H9 (cell line): ENCODE measurements at regions not wholly inside any gene's neighbourhood (a gene's known extent, or its start where the extent isn't known, plus 50 kb on each side); places are given as distances from the start of the nearest gene placed in this dataset.

Experiments
- DNase-seq: peaks from one replicate; pipeline ENCODE4 v3.0.0-alpha.2; 2017
- H2AFZ ChIP-seq: one replicate; pipeline ENCODE4 v1.6.1; 2013; ENCODE audit warnings: mild to moderate bottlenecking, low read length, control low read depth, moderate library complexity
- H2AK5ac ChIP-seq: 2 replicates; pipeline ENCODE4 v1.6.1; 2013; ENCODE audit warnings: low read length, control low read depth, mixed read lengths; ENCODE audit not compliant: insufficient read length
- H2BK120ac ChIP-seq: one replicate; pipeline ENCODE4 v1.6.1; 2013; ENCODE audit warnings: low read depth, mild to moderate bottlenecking, low read length, control low read depth, inconsistent platforms; ENCODE audit not compliant: poor library complexity, severe bottlenecking
- H2BK12ac ChIP-seq: 2 replicates; pipeline ENCODE4 v1.6.1; 2013; ENCODE audit warnings: low read length, control low read depth, mixed read lengths, low read depth; ENCODE audit not compliant: insufficient read length
- H2BK15ac ChIP-seq: 2 replicates; pipeline ENCODE4 v1.6.1; 2013; ENCODE audit warnings: low read depth, low read length, control low read depth
- H2BK20ac ChIP-seq: one replicate; pipeline ENCODE4 v1.6.1; 2013; ENCODE audit warnings: low read depth, mild to moderate bottlenecking, low read length, control low read depth, inconsistent platforms; ENCODE audit not compliant: poor library complexity, severe bottlenecking
- H2BK5ac ChIP-seq: 2 replicates; pipeline ENCODE4 v1.6.1; 2013; ENCODE audit warnings: low read length, control low read depth, mixed read lengths; ENCODE audit not compliant: insufficient read length
- H3K14ac ChIP-seq: 2 replicates; pipeline ENCODE4 v1.6.1; 2013; ENCODE audit warnings: low read length, control low read depth; ENCODE audit not compliant: insufficient read depth
- H3K18ac ChIP-seq: 2 replicates; pipeline ENCODE4 v1.6.1; 2013; ENCODE audit warnings: low read depth, mild to moderate bottlenecking, mixed read lengths, low read length, control low read depth; ENCODE audit not compliant: insufficient read length
- H3K23ac ChIP-seq: 2 replicates; pipeline ENCODE4 v1.6.1; 2013; ENCODE audit warnings: low read length, control low read depth, mixed read lengths, low read depth; ENCODE audit not compliant: insufficient read length
- H3K23me2 ChIP-seq: 2 replicates; pipeline ENCODE4 v1.6.1; 2013; ENCODE audit warnings: low read depth, mild to moderate bottlenecking, mixed read lengths, low read length, control low read depth; ENCODE audit not compliant: insufficient read length, poor library complexity, severe bottlenecking
- H3K27ac ChIP-seq: 2 replicates; pipeline ENCODE4 v1.5.1; 2013; ENCODE audit warnings: low read length, control low read depth, mixed read lengths, low read depth; ENCODE audit not compliant: insufficient read length
- H3K27me3 ChIP-seq: 2 replicates; pipeline ENCODE4 v1.6.1; 2013; ENCODE audit warnings: low read length, control low read depth, inconsistent platforms; ENCODE audit not compliant: insufficient read depth
- H3K4ac ChIP-seq: 2 replicates; pipeline ENCODE4 v1.6.1; 2013; ENCODE audit warnings: low read depth, mild to moderate bottlenecking, control low read depth, inconsistent platforms, low read length, moderate library complexity
- H3K4me1 ChIP-seq: 2 replicates; pipeline ENCODE4 v1.6.1; 2013; ENCODE audit warnings: low read length, control low read depth, inconsistent platforms; ENCODE audit not compliant: insufficient read depth
- H3K4me2 ChIP-seq: 2 replicates; pipeline ENCODE4 v1.6.1; 2013; ENCODE audit warnings: low read length, control low read depth, mixed read lengths; ENCODE audit not compliant: insufficient read length, insufficient read depth
- H3K56ac ChIP-seq: 2 replicates; pipeline ENCODE4 v1.6.1; 2013; ENCODE audit warnings: low read depth, mild to moderate bottlenecking, mixed read lengths, low read length, control low read depth; ENCODE audit not compliant: insufficient read length
- H3K79me1 ChIP-seq: 2 replicates; pipeline ENCODE4 v1.6.1; 2013; ENCODE audit warnings: low read depth, mild to moderate bottlenecking, moderate library complexity, low read length, control low read depth, inconsistent platforms; ENCODE audit not compliant: insufficient read depth, poor library complexity, severe bottlenecking
- H3K79me2 ChIP-seq: 2 replicates; pipeline ENCODE4 v1.6.1; 2013; ENCODE audit warnings: low read length, control low read depth, inconsistent platforms; ENCODE audit not compliant: insufficient read depth
- H3K9ac ChIP-seq: 2 replicates; pipeline ENCODE4 v1.6.1; 2013; ENCODE audit warnings: low read length, control low read depth, mixed read lengths; ENCODE audit not compliant: insufficient read length; ENCODE audit errors: extremely low read depth
- H3K9me3 ChIP-seq: one replicate; pipeline ENCODE4 v1.6.1; 2013; ENCODE audit warnings: low read depth, low read length, inconsistent platforms; ENCODE audit not compliant: control insufficient read depth
- H3T11ph ChIP-seq: one replicate; pipeline ENCODE4 v1.6.1; 2013; ENCODE audit warnings: mild to moderate bottlenecking, low read length, control low read depth, inconsistent platforms
- H4K20me1 ChIP-seq: one replicate; pipeline ENCODE4 v1.6.1; 2013; ENCODE audit not compliant: control insufficient read depth, insufficient read length, insufficient read depth
- H4K5ac ChIP-seq: 2 replicates; pipeline ENCODE4 v1.6.1; 2013; ENCODE audit warnings: low read depth, mild to moderate bottlenecking, mixed read lengths, low read length, control low read depth; ENCODE audit not compliant: insufficient read length
- H4K8ac ChIP-seq: replicated peaks from 2 replicates; pipeline ENCODE4 v1.6.1; 2013; ENCODE audit warnings: low read length, control low read depth, mixed read lengths, low read depth; ENCODE audit not compliant: insufficient read length
- H4K91ac ChIP-seq: 2 replicates; pipeline ENCODE4 v1.6.1; 2013; ENCODE audit warnings: low read depth, mild to moderate bottlenecking, moderate library complexity, mixed read lengths, low read length, control low read depth; ENCODE audit not compliant: insufficient read length
- H3K27ac Mint-ChIP-seq, 3 experiments: 2 replicates in 2 of 3; 3 replicates in 1 of 3; pipeline ENCODE4 v1.8.0; 2020 to 2021; ENCODE audit warnings: mixed read lengths in 3 of 3, mild to moderate bottlenecking in 1 of 3, moderate library complexity in 1 of 3
- H3K27me3 Mint-ChIP-seq: 2 replicates; pipeline ENCODE4 v1.8.0; 2021; ENCODE audit warnings: low read depth, mild to moderate bottlenecking, moderate library complexity, mixed read lengths
- H3K36me3 Mint-ChIP-seq, 3 experiments: 2 replicates in 2 of 3; 3 replicates in 1 of 3; pipeline ENCODE4 v1.8.0; 2020 to 2021; ENCODE audit warnings: low read depth in 3 of 3, mixed read lengths in 3 of 3; ENCODE audit not compliant: insufficient read depth in 1 of 3
- H3K4me1 Mint-ChIP-seq, 2 experiments: 2 replicates each; pipeline ENCODE4 v1.8.0; 2020; ENCODE audit warnings: mixed read lengths in 2 of 2
- H3K4me3 Mint-ChIP-seq, 2 experiments: 2 replicates in 1 of 2; 3 replicates in 1 of 2; pipeline ENCODE4 v1.8.0; 2020 to 2021; ENCODE audit warnings: mild to moderate bottlenecking in 2 of 2, mixed read lengths in 2 of 2, moderate library complexity in 1 of 2
- H3K9me3 Mint-ChIP-seq, 2 experiments: 2 replicates in 1 of 2; 3 replicates in 1 of 2; pipeline ENCODE4 v1.8.0; 2020; ENCODE audit warnings: mild to moderate bottlenecking in 2 of 2, mixed read lengths in 2 of 2, moderate library complexity in 1 of 2
- CTCF ChIP-seq: fragments of 200-600 bp; sonication (generic); conservative IDR thresholded peaks from 3 replicates; pipeline ENCODE4 v1.8.0; 2021; ENCODE audit warnings: antibody characterized with exemption, mild to moderate bottlenecking
- WGBS: extraction: QIAGEN DNeasy Blood & Tissue Kit; methylation state at CpG from one replicate; pipeline ENCODE4 v1.1.7; 2013; ENCODE audit warnings: missing lambda C conversion rate, low lambda C conversion rate, mixed read lengths; ENCODE audit not compliant: insufficient read length; ENCODE audit errors: extremely low coverage; 5-methylcytosine and 5-hydroxymethylcytosine counted together

GRCh38 chr5:88143693-88144218 lies 124.9 kb downstream of the TMEM161B start:
- no peak for TF ChIP-seq CTCF
- Histone ChIP-seq H2BK5ac (no peak overlapping the region), H3K79me2 (no peaks in the 10 kb centered on the region), H3K9me3 (no peaks in the 10 kb centered on the region), H2BK12ac (no peak overlapping the region), H2AK5ac (no peak overlapping the region), H3K14ac (no peak overlapping the region), H3K23ac (no peak overlapping the region), H3K4me2 (peak overlapping the region; percentile 31), H4K5ac (no peak overlapping the region), H2BK20ac (no peak overlapping the region), H3T11ph (no peak overlapping the region), H4K20me1 (no peaks in the 10 kb centered on the region), H3K27me3 (peaks cover 50% of the 10 kb centered on the region), H3K27ac (no peak overlapping the region), H4K8ac (no peak overlapping the region), H2BK15ac (no peak overlapping the region), H3K18ac (no peak overlapping the region), H2BK120ac (no peak overlapping the region), H3K9ac (no peak overlapping the region), H2AFZ (no peak overlapping the region), H3K56ac (no peak overlapping the region), H3K4ac (no peak overlapping the region), H3K23me2 (peaks cover 23% of the 10 kb centered on the region), H4K91ac (no peak overlapping the region), H3K4me1 (peaks cover 4% of the 10 kb centered on the region; the same call in 1 of the 2 replicates), H3K79me1 (no peaks in the 10 kb centered on the region)
- Mint-ChIP-seq H3K4me1 (peaks cover 0 to 23% of the 10 kb centered on the region in 2 experiments; a peak in 3 of 4 replicates), H3K36me3 (no peaks in the 10 kb centered on the region), H3K9me3 (no peaks in the 10 kb centered on the region; a peak in 2 of 5 replicates), H3K27ac (no peak overlapping the region), H3K27me3 (peaks cover 14% of the 10 kb centered on the region), H3K4me3 (peak overlapping the region in 1 of 2 experiments; percentile 69; a peak in 2 of 5 replicates)
- no peak for DNase-seq
- no CpG with 5 or more reads among the region's 10 CpGs for WGBS
